Kidney (tissue), 13 donors: ENCODE measurements at regions not wholly inside any gene's neighbourhood (a gene's known extent, or its start where the extent isn't known, plus 50 kb on each side); places are given as distances from the start of the nearest gene placed in this dataset.
A peak's percentile ranks its signal among the peaks of the same experiment; 100 is the strongest.

Source experiments
- DNase-seq, 5 donors: peaks; one replicate each; pipeline ENCODE4 v3.0.0-alpha.2; 2013 to 2020
- FAIRE-seq: peaks from 2 replicates; lab custom pipeline; 2012; peaks lifted over from hg19 to GRCh38; lab: Jason Lieb, UNC
- H3K27ac ChIP-seq, 2 donors: one replicate each; pipeline ENCODE4 v1.7.0; 2013; ENCODE audit warnings: low read depth in 2 of 2, low read length in 2 of 2, inconsistent platforms in 1 of 2
- H3K27me3 ChIP-seq: one replicate; pipeline ENCODE4 v1.7.1; 2013; ENCODE audit warnings: low read length, inconsistent platforms; ENCODE audit not compliant: control insufficient read depth, insufficient read depth
- H3K36me3 ChIP-seq, 3 donors: one replicate each; pipeline versions ENCODE4 v1.7.0 to v1.7.1; 2013; ENCODE audit warnings: low read length in 3 of 3, control low read depth in 1 of 3, inconsistent platforms in 1 of 3; ENCODE audit not compliant: insufficient read depth in 3 of 3, control insufficient read depth in 2 of 3
- H3K4me1 ChIP-seq, 3 donors: one replicate each; pipeline versions ENCODE4 v1.7.0 to v1.7.1; 2013; ENCODE audit warnings: low read length in 3 of 3, inconsistent platforms in 1 of 3, low read depth in 1 of 3; ENCODE audit not compliant: control insufficient read depth in 2 of 3, insufficient read depth in 2 of 3
- H3K4me3 ChIP-seq, 3 donors: one replicate each; pipeline versions ENCODE4 v1.7.0 to v1.8.1; 2013; ENCODE audit warnings: low read length in 3 of 3, control low read depth in 1 of 3, inconsistent platforms in 1 of 3
- H3K9ac ChIP-seq, 3 donors: one replicate each; pipeline versions ENCODE4 v1.7.0 to v1.7.1; 2013; ENCODE audit warnings: low read length in 3 of 3, control low read depth in 1 of 3, inconsistent platforms in 1 of 3
- H3K9me3 ChIP-seq, 3 donors: one replicate each; pipeline versions ENCODE4 v1.7.0 to v1.7.1; 2013; ENCODE audit warnings: low read length in 3 of 3, control low read depth in 1 of 3, inconsistent platforms in 1 of 3; ENCODE audit not compliant: control insufficient read depth in 2 of 3, insufficient read depth in 1 of 3
- intact Hi-C: fragments of 100-400 bp; cut with DNase I; formaldehyde crosslinking; loops from one replicate; pipeline ENCODE4 v1.11.1; 2022
- TF ChIP-seq, protein P1 (sequence below): IDR thresholded peaks from 3 replicates; pipeline ENCODE4 v1.5.1; 2012; ENCODE audit warnings: mild to moderate bottlenecking, moderate library complexity, borderline replicate concordance; ENCODE audit not compliant: insufficient read depth; ENCODE audit errors: extremely low read depth
- donor health status: control.
- donor health status: control.
- donor health status: control.
- donor health status: control.
- donor health status: control.
- donor health status: DM: yes; HTN: yes; CAD: no.
- donor health status: Normal renal cell carcinoma (clear cell type).

DNA sequence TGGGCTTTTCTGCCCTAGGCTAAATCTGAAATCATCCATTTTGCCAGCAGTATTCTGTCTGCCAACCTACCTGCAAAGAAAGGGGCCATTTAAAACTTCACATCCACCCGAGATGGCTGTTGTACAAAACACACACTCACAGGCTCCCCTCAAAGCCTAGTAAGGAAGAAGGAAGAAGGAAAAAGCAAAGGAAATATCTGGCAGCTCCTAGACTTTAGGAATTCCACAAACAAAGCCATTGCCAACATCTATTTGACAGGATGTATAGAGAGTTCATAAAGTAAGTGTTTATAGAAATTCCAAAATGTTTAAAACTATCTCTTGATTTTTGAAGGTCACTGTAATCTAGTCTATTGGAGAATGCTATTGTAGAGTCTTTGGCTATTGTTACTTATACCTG lies 91.9 kb upstream of the THBS1 start:
- TF ChIP-seq, protein P1, sequence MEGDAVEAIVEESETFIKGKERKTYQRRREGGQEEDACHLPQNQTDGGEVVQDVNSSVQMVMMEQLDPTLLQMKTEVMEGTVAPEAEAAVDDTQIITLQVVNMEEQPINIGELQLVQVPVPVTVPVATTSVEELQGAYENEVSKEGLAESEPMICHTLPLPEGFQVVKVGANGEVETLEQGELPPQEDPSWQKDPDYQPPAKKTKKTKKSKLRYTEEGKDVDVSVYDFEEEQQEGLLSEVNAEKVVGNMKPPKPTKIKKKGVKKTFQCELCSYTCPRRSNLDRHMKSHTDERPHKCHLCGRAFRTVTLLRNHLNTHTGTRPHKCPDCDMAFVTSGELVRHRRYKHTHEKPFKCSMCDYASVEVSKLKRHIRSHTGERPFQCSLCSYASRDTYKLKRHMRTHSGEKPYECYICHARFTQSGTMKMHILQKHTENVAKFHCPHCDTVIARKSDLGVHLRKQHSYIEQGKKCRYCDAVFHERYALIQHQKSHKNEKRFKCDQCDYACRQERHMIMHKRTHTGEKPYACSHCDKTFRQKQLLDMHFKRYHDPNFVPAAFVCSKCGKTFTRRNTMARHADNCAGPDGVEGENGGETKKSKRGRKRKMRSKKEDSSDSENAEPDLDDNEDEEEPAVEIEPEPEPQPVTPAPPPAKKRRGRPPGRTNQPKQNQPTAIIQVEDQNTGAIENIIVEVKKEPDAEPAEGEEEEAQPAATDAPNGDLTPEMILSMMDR = no peak
- no peaks in the 10 kb centered on the region for H3K9me3 ChIP-seq
- DNase-seq = peak in 1 of 5 donors; percentile 46
- no peak overlapping the region for H3K9ac ChIP-seq
- H3K27me3 ChIP-seq = no peaks in the 10 kb centered on the region
- no peak overlapping the region for H3K27ac ChIP-seq
- no peak for FAIRE-seq
- intact Hi-C loops = no loop called here
- no peak overlapping the region for H3K4me3 ChIP-seq
- H3K36me3 ChIP-seq = no peaks in the 10 kb centered on the region
- H3K4me1 ChIP-seq = no peaks in the 10 kb centered on the region

DNA sequence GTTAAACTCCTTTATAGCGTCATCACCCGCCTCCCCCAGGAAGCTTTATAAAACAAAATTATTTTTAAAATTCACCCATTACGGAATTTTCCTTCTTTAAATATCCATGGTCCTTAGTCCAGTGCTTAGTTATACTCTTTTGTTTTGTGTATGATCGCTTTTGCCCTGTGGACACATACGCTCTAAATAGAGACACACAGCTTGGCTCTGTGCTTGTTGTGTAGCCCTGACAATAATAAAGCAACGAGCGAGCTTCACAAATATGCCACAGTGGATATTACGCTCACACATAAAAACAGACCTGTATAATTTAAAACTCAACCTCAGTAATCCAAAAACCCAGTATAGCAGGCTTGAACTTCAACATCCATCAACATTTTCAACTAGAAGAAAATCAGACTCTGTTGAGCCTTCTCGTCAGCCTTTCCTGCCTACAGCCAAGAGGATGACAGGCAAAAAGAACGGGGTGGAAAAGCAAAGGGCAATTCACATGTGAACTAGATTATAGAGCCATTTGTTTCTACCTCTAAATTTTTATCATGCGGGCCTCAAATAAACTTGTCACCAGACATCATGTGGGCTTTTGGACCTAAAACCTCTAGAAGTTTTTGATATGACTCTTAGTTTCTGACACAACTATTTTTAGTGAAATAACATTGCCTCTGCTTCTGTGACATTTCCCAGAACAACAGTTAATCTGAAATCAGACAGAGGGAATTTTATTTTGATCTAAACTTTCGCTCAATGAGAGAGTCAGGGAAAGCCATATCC lies 89.6 kb upstream of the THBS1 start:
- FAIRE-seq = no peak
- intact Hi-C loops = no loop called here
- Histone ChIP-seq H3K4me3 (no peak overlapping the region), H3K36me3 (no peaks in the 10 kb centered on the region), H3K27me3 (no peaks in the 10 kb centered on the region), H3K4me1 (no peaks in the 10 kb centered on the region), H3K9me3 (no peaks in the 10 kb centered on the region), H3K27ac (peak overlapping the region in 1 of 2 donors; percentile 44), H3K9ac (no peak overlapping the region)
- DNase-seq = peak in 1 of 5 donors; percentile 72
- TF ChIP-seq, protein P1 = no peak

DNA sequence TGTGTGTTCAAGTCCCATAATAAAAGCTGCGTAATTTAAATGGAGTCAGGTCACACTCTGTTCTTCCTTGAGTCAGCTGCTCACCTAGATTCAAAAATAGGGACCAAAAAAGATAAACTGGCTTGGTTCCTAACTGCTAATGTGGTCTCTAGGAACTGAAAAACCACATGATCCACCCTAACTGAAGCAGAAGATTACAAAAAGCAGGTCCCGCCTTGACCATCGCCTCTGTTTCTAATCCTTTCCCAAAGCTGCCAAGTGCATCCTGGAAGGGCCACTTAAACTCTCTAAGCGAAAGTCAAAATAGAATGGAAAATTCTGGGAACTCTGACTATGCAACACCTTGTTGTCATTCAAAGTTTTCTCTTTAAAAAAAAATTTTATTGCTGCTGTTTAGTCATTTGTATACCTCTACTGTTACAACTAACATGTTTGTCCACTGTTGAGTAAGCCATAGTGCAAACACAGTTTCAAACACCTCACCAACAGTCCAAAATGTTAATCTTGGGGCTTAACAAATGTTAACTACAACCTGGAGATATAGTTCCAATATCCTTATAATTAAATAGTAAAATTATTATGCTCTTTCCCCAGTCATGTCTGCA lies 88.9 kb upstream of the THBS1 start:
- intact Hi-C loops = no loop called here

More for the DNA sequence above, 88.9 kb upstream of the THBS1 start:
- H3K36me3 ChIP-seq = no peaks in the 10 kb centered on the region
- TF ChIP-seq, protein P1 = no peak
- FAIRE-seq (no peak), DNase-seq (peak in 1 of 5 donors; percentile 31)
- H3K9me3 ChIP-seq = no peaks in the 10 kb centered on the region
- no peaks in the 10 kb centered on the region for H3K27me3 ChIP-seq
- no peak overlapping the region for H3K4me3 ChIP-seq
- H3K27ac ChIP-seq = no peak overlapping the region
- no peaks in the 10 kb centered on the region for H3K4me1 ChIP-seq
- no peak overlapping the region for H3K9ac ChIP-seq
